Hepatocyte (in vitro differentiated cells): ENCODE measurements at regions not wholly inside any gene's neighbourhood (a gene's known extent, or its start where the extent isn't known, plus 50 kb on each side); places are given as distances from the start of the nearest gene placed in this dataset.

Source experiments
- DNase-seq: peaks from one replicate; pipeline ENCODE4 v3.0.0-alpha.2; 2016; ENCODE audit warnings: low spot score
- H2AFZ ChIP-seq: fragments of 200-600 bp; sonication (generic); 2 replicates; pipeline ENCODE4 v1.6.0; 2016; ENCODE audit warnings: antibody characterized with exemption, mild to moderate bottlenecking
- H3K27ac ChIP-seq: fragments of 200-600 bp; sonication (generic); 2 replicates; pipeline ENCODE4 v1.5.1; 2016; ENCODE audit warnings: mild to moderate bottlenecking
- H3K27me3 ChIP-seq: fragments of 200-600 bp; sonication (generic); 2 replicates; pipeline ENCODE4 v1.6.1; 2016
- H3K36me3 ChIP-seq: fragments of 200-600 bp; sonication (generic); replicated peaks from 2 replicates; pipeline ENCODE4 v1.5.1; 2016; ENCODE audit warnings: low read depth; ENCODE audit not compliant: insufficient read depth
- H3K4me1 ChIP-seq: fragments of 200-600 bp; sonication (generic); 2 replicates; pipeline ENCODE4 v1.5.1; 2016; ENCODE audit warnings: mild to moderate bottlenecking, moderate library complexity; ENCODE audit not compliant: insufficient read depth
- H3K4me2 ChIP-seq: fragments of 200-600 bp; sonication (generic); 2 replicates; pipeline ENCODE4 v1.6.0; 2016
- H3K4me3 ChIP-seq: fragments of 200-600 bp; sonication (generic); 2 replicates; pipeline ENCODE4 v1.5.1; 2016; ENCODE audit warnings: mild to moderate bottlenecking
- H3K79me2 ChIP-seq: fragments of 200-600 bp; sonication (generic); 2 replicates; pipeline ENCODE4 v1.6.0; 2017; ENCODE audit warnings: mild to moderate bottlenecking
- H3K9me2 ChIP-seq: fragments of 200-600 bp; sonication (generic); replicated peaks from 2 replicates; pipeline ENCODE4 v1.6.0; 2017; ENCODE audit warnings: mild to moderate bottlenecking; ENCODE audit not compliant: insufficient read depth
- H3K9me3 ChIP-seq: fragments of 200-600 bp; sonication (generic); 2 replicates; pipeline ENCODE4 v1.5.1; 2016; ENCODE audit warnings: low read depth, mild to moderate bottlenecking
- H4K20me1 ChIP-seq: fragments of 200-600 bp; sonication (generic); 2 replicates; pipeline ENCODE4 v1.6.0; 2016; ENCODE audit warnings: mild to moderate bottlenecking; ENCODE audit not compliant: insufficient read depth, poor library complexity, severe bottlenecking
- CTCF ChIP-seq: fragments of 200-600 bp; sonication (generic); IDR thresholded peaks from 2 replicates; pipeline ENCODE4 v1.5.1; 2016; ENCODE audit warnings: antibody characterized with exemption, mild to moderate bottlenecking; ENCODE audit not compliant: poor library complexity
- EZH2 ChIP-seq: fragments of 200-600 bp; sonication (generic); IDR thresholded peaks from 2 replicates; pipeline ENCODE4 v1.6.1; 2016; ENCODE audit warnings: antibody characterized with exemption, mild to moderate bottlenecking, borderline replicate concordance
- EZH2phosphoT487 ChIP-seq: fragments of 200-600 bp; sonication (generic); IDR thresholded peaks from one replicate; pipeline ENCODE4 v1.6.1; 2018; ENCODE audit warnings: antibody characterized with exemption, mild to moderate bottlenecking, low read depth, moderate library complexity; ENCODE audit not compliant: unreplicated experiment, severe bottlenecking
- WGBS: methylation state at CpG from one replicate; pipeline ENCODE4 v1.1.6; 2016; ENCODE audit warnings: low lambda C conversion rate; ENCODE audit errors: missing lambda C conversion rate; 5-methylcytosine and 5-hydroxymethylcytosine counted together

- Histone ChIP-seq H3K79me2 (no peaks in the 10 kb centered on the region), H3K27me3 (no peaks in the 10 kb centered on the region), H3K27ac (no peak overlapping the region), H3K36me3 (no peaks in the 10 kb centered on the region), H3K9me3 (no peaks in the 10 kb centered on the region), H3K4me1 (no peaks in the 10 kb centered on the region), H3K4me3 (no peak overlapping the region), H2AFZ (no peak overlapping the region), H4K20me1 (no peaks in the 10 kb centered on the region), H3K4me2 (no peak overlapping the region), H3K9me2 (no peaks in the 10 kb centered on the region)
- 95% methylated on average over 7 of the region's 7 CpGs for WGBS
- TF ChIP-seq EZH2 (no peak), CTCF (no peak), EZH2phosphoT487 (no peak)
- DNase-seq: no peak
Measured at GRCh38 chr1:232218955-232219865, 410.7 kb downstream of the SIPA1L2 start.

GRCh38 chr1:232213928-232214327 is 416.0 kb downstream of the SIPA1L2 start:
- Histone ChIP-seq H3K4me2 (no peak overlapping the region), H4K20me1 (no peaks in the 10 kb centered on the region), H3K27ac (no peak overlapping the region), H3K4me1 (no peaks in the 10 kb centered on the region), H2AFZ (no peak overlapping the region), H3K79me2 (no peaks in the 10 kb centered on the region), H3K27me3 (no peaks in the 10 kb centered on the region), H3K4me3 (no peak overlapping the region), H3K9me3 (no peaks in the 10 kb centered on the region), H3K9me2 (no peaks in the 10 kb centered on the region), H3K36me3 (no peaks in the 10 kb centered on the region)
- TF ChIP-seq CTCF (no peak), EZH2 (no peak), EZH2phosphoT487 (no peak)
- 95% methylated on average over 1 of the region's 1 CpG for WGBS
- no peak for DNase-seq

- Histone ChIP-seq H3K27me3 (no peaks in the 10 kb centered on the region), H3K27ac (no peak overlapping the region), H3K9me2 (no peaks in the 10 kb centered on the region), H3K36me3 (no peaks in the 10 kb centered on the region), H3K4me2 (no peak overlapping the region), H4K20me1 (no peaks in the 10 kb centered on the region), H3K9me3 (no peaks in the 10 kb centered on the region), H3K4me1 (no peaks in the 10 kb centered on the region), H2AFZ (no peak overlapping the region), H3K79me2 (no peaks in the 10 kb centered on the region), H3K4me3 (no peak overlapping the region)
- 61% methylated on average over 1 of the region's 1 CpG for WGBS
- no peak for DNase-seq
- TF ChIP-seq EZH2 (no peak), CTCF (no peak), EZH2phosphoT487 (no peak)
Measured at GRCh38 chr1:232212253-232212652, 417.7 kb downstream of the SIPA1L2 start.
